ENCODE measurements at regions not wholly inside any gene's neighbourhood (a gene's known extent, or its start where the extent isn't known, plus 50 kb on each side); places are given as distances from the start of the nearest gene placed in this dataset.

DNA sequence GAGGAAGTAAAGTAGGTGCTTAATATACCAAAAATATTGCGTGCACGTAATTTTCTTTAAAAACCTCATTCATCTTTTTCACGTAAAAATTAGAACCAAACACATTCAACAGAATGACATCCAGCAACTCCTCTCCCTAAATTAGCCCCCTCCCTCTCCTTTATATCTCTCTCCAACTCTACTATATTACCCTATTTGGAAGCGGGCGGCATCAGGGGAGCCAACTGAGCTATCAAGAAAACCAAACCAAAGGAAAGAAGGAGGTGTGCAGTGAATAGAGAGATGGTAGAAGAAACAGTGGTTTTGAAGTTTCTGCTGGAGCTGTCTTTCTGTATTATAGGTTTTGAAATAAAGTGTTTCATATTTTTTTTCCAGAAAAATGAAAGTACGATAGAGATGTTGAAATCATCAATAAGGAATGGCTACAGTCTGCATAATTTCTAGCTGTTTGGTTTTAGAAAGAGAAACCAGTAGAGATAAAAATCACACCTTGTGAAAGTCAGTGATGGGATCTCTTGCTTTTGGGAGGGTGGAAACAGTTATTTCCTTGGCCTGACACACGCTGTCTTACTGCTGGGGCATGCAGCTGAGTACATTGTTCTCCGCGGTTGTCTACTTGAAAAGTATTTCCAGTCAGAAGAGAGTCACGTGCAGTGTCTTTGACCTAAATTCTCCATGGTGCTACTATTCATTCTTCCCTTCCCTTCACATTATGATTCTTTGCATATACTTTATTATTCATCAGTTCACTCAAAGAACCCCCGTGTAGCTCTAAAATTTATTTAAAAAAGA lies 94.1 kb upstream of the WDR17 start:
- Mint-ChIP-seq H3K4me1 (no peaks in the 10 kb centered on the region), H3K9me3 (no peaks in the 10 kb centered on the region), H3K4me3 (no peak overlapping the region), H3K27ac (no peak overlapping the region), H3K27me3 (no peaks in the 10 kb centered on the region), H3K36me3 (no peaks in the 10 kb centered on the region)
- CTCF ChIA-PET: no interaction called here
- DNase-seq: no peak

DNA sequence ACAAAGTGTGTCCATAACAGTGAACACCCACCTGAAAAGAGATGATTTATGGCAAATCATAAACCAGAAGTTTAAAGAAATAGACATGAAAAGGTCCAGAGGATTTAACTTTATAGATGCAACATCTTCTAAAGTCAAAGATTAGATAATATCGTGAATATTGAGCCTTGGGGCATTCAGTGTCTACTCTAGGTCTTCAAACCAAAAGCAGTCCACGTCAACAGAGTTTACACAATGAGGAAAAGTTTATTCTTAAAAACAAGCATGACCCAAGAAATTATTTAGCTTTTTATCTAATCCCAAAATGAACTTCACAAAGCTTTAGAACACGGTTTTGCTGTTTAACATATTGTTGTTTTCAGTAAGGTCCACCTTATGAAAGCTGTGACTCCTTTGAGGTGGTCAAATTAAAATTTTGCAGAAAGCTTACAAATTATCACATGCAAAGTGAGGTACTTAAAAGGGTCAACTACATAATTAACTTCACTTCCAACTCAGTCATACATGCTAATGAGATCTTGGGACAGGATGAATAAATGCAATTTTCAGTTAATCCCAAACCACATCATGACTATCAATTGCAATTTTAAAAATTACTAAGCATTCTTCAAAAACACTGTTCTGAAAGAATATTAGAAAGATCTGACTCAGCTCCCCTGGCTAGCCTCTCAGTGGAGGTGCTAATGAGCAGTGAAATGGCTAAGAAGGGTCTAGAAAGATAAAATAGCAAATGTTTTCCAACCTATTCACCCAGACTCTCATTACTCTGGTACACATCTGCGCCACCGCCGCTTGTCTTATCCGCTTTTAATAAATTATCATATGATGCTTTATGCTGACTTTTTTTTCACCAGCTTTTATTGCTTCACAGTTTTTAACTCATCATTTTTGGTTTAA lies 92.4 kb upstream of the WDR17 start:
- H3K36me3 Mint-ChIP-seq: no peaks in the 10 kb centered on the region
- CTCF ChIA-PET: no interaction called here
- no peaks in the 10 kb centered on the region for H3K9me3 Mint-ChIP-seq
- no peak overlapping the region for H3K4me3 Mint-ChIP-seq
- no peaks in the 10 kb centered on the region for H3K4me1 Mint-ChIP-seq
- DNase-seq: no peak
- no peak overlapping the region for H3K27ac Mint-ChIP-seq
- no peaks in the 10 kb centered on the region for H3K27me3 Mint-ChIP-seq

DNA sequence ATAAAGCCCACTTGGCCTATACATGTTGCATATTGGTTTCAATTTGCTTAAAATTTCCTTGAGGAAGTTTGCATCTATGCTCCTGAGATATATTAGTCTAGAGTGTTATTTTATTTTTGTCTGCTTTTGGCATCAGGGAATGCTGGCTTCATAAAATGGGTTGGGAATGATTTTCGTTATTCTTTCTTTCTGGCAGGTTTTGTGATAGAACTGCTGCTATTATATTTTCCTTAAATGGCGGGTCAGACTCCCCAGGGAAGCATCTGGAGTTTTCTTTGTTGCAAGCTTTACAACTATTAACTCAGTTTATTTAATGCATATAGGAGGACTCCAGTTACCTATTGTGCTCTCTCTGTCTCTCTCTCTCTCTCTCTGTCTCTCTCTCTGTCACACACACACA lies 82.0 kb upstream of the WDR17 start:
- CTCF ChIA-PET: no interaction called here
- H3K27me3 Mint-ChIP-seq: no peaks in the 10 kb centered on the region
- H3K4me1 Mint-ChIP-seq: no peaks in the 10 kb centered on the region
- H3K4me3 Mint-ChIP-seq: no peak overlapping the region
- H3K27ac Mint-ChIP-seq: no peak overlapping the region
- no peak for DNase-seq
- no peaks in the 10 kb centered on the region for H3K36me3 Mint-ChIP-seq
- no peaks in the 10 kb centered on the region for H3K9me3 Mint-ChIP-seq

DNA sequence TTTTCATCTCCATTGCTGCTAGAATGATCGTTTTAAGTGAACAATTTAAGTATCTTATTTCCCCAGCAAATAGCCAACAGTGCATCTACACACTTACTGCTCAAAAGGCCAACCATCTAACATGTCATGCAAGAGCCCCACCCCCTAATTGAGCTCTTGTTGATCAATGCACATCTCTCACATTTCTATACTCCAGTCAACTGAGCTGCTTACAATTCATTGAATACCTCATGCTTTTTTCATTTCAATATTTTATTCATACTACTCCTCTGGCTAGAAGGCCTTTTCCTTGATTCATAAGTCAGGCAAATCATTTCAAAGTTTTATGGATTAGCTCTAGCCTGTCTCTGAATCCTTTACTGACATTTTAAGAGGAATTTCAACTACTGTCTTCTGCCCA lies 79.0 kb upstream of the WDR17 start:
- Mint-ChIP-seq H3K9me3 (no peaks in the 10 kb centered on the region), H3K27me3 (no peaks in the 10 kb centered on the region), H3K4me1 (no peaks in the 10 kb centered on the region), H3K27ac (no peak overlapping the region), H3K36me3 (no peaks in the 10 kb centered on the region), H3K4me3 (no peak overlapping the region)
- DNase-seq: no peak
- CTCF ChIA-PET: no interaction called here

DNA sequence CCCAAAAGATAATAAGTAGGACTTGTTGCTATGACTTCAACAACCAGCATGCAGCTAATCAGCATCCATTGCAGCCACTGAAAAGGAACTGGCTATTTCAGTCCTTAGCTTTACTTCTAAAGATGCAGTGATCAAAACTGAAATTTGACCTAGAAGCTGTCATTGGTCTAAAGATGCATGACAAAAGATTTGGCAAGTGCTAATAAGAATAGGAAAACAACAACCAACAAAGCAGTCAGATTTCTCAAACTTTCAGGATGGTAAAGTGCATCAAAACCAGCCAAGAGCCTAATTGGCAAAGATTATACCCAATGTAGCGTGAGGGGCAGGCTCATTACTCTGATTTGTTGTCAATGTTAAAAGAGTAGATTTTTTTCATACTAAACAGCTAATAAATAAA lies 77.1 kb upstream of the WDR17 start:
- Mint-ChIP-seq H3K27ac (no peak overlapping the region), H3K9me3 (no peaks in the 10 kb centered on the region), H3K27me3 (no peaks in the 10 kb centered on the region), H3K4me3 (no peak overlapping the region), H3K4me1 (no peaks in the 10 kb centered on the region), H3K36me3 (no peaks in the 10 kb centered on the region)
- DNase-seq: no peak
- CTCF ChIA-PET: no interaction called here

DNA sequence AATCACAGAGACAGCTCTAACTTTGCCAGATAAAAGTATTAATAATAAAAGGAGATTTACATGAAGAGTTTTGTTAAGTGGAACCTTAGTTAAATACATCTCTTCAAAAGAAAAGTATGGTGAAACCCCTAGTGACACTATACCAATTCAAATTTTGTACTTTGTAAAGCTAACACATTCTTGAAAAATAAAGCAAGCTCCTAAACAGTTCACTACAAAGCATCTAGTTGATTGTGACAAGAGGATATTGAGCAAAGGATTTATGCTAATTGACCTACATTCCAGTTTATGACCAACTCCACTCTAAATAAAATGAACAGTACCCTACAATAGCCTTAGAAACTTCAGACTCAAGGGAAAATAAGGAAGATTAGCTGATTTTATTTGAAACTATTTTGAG lies 69.4 kb upstream of the WDR17 start:
- Mint-ChIP-seq H3K27ac (no peak overlapping the region), H3K9me3 (no peaks in the 10 kb centered on the region), H3K36me3 (no peaks in the 10 kb centered on the region), H3K27me3 (peaks cover 11% of the 10 kb centered on the region), H3K4me3 (no peak overlapping the region), H3K4me1 (no peaks in the 10 kb centered on the region)
- no peak for DNase-seq
- CTCF ChIA-PET: no interaction called here

DNA sequence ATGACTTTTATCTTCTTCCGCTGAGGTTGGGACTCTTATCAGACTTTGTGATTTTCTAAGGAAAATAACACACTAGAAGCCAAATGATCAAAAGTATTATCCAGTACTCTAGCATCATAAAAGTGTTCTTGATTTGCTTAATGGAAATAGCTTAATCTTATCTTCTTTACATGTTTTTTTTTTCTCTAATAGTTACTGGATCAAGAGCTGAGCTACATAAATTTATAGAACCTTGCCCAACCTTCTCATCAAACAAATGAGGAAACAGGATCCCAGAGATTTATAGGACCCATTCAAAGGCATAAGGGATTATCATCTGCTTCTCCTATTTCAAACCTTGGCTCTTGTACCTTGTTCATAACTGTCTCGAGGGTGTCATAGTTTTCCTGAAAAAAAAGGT lies 68.3 kb upstream of the WDR17 start:
- H3K4me3 Mint-ChIP-seq: no peak overlapping the region
- peaks cover 4% of the 10 kb centered on the region for H3K4me1 Mint-ChIP-seq
- no peaks in the 10 kb centered on the region for H3K9me3 Mint-ChIP-seq
- CTCF ChIA-PET: no interaction called here
- no peak for DNase-seq
- H3K27ac Mint-ChIP-seq: no peak overlapping the region
- H3K36me3 Mint-ChIP-seq: no peaks in the 10 kb centered on the region
- H3K27me3 Mint-ChIP-seq: peaks cover 22% of the 10 kb centered on the region

DNA sequence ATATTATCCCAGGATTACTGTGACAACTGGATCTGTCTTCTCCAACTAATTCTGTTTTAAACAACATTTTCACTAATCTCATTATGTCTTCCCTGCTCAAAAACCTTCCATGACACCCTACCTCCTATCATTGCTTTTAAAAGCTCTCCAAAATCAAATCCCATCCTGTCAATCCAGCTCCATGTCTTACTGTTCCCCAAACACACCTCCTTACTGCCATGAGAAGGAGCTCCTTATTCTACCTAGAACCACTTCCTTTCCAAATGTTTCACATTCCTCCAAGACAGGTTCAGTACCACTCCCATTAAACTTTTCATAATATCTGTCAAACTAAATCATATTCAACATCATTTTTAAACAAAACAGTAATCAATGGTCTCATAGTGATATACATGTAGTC lies 66.9 kb upstream of the WDR17 start:
- H3K4me1 Mint-ChIP-seq: peaks cover 6% of the 10 kb centered on the region
- H3K9me3 Mint-ChIP-seq: no peaks in the 10 kb centered on the region
- no peak overlapping the region for H3K4me3 Mint-ChIP-seq
- H3K27ac Mint-ChIP-seq: no peak overlapping the region
- CTCF ChIA-PET: no interaction called here
- DNase-seq: no peak
- peaks cover 1% of the 10 kb centered on the region for H3K36me3 Mint-ChIP-seq
- H3K27me3 Mint-ChIP-seq: peaks cover 29% of the 10 kb centered on the region

DNA sequence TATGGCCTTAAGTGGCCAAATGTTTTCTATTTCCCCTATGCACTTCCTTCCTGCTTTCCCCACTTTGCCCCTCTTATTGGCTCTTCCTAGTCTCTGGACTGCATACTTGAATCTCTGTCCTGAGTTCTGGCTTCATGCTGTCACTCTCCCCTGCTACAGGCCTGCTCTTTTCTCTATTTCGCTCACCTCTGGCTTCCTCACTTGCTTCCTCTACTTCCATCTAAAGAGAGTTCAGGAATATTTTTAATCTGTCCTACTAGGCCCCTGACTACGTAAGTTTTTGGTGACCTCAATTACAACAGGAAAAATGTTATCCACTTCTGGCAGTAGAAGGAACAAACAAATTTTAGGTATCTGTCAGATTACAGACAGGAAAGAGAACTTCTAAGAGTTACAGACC lies 65.7 kb upstream of the WDR17 start:
- H3K4me3 Mint-ChIP-seq: no peak overlapping the region

DNA sequence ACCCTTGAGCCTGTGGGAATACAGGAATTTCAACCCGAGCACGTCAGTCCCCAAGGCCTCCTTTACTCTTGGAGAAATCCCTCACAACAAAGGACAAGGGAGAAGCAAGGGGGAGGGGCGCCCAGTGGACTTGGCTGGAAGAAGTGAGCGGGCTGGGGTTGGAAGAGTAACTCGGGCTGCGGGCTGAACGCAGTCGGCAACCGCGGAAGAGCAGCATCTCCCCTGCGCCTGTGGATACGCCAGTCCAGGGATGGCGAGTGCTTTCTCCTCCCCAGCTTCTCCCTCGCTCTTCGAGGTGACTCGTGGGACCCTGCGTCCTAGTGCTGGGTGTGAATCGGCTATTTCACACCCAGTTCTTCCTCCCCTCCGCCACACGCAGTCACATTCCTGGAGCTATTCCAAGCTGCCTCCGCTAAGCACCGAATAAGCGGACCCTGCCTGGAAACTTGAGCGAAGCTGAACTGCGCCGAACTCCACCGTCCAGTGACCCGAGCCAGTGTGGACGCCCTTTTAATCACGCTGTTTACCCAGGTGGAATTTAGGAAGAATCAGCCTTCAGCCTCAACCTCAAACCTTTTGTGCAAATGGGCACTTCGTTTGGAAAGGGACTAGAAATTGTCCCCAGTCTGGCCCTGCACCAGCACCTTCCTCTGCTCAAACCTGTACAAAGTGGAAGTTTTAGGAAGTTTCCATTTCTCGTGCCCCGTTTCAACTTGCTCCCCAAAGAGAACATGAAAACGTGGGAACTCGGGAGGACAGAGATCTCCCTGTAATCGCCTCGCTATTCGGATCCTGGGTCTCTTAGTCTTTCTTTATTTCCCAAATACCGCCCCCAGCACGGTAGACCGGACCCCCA lies 64.3 kb upstream of the WDR17 start:
- Mint-ChIP-seq H3K36me3 (peaks cover 1% of the 10 kb centered on the region), H3K4me3 (no peak overlapping the region), H3K27me3 (peaks cover 34% of the 10 kb centered on the region), H3K27ac (no peak overlapping the region), H3K4me1 (peaks cover 6% of the 10 kb centered on the region), H3K9me3 (no peaks in the 10 kb centered on the region)
- no peak for DNase-seq
- CTCF ChIA-PET: no interaction called here

More for the DNA sequence above, 65.7 kb upstream of the WDR17 start:
- DNase-seq: no peak
- Mint-ChIP-seq H3K4me1 (peaks cover 6% of the 10 kb centered on the region), H3K27ac (no peak overlapping the region), H3K27me3 (peaks cover 29% of the 10 kb centered on the region), H3K36me3 (peaks cover 1% of the 10 kb centered on the region), H3K9me3 (no peaks in the 10 kb centered on the region)
- CTCF ChIA-PET: no interaction called here

DNA sequence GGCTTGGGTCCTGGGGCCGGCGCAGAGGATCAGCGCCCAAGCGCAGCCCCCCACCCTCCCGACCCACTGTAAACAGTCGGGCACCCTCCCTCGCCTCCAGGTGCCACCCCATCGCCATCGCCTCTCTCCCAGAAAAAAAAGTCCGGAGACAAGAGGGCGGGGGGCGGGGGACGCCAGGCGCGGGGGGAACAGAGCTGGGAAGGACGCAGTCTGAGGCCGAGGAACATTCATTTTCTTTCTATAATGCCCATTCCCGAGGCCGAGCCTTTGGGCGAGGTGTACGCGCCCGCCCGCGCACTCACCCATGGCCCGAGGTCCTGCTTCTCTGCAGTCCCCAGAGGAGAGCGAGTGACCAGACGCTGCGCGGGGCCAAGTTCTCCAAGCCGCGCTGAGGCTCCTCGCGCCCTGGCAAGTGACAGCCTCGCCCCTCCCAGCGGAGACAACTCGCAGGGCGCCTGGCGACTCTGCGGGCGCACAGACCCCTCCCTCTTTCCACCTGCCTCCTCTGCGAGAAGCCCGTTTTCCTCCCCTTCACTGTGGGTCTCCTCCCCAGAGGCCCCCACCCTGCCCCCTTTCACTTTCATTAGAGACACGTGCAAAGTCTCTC lies 63.5 kb upstream of the WDR17 start:
- H3K4me3 Mint-ChIP-seq: no peak overlapping the region
- no peak overlapping the region for H3K27ac Mint-ChIP-seq
- H3K36me3 Mint-ChIP-seq: peaks cover 1% of the 10 kb centered on the region
- peaks cover 34% of the 10 kb centered on the region for H3K27me3 Mint-ChIP-seq
- peaks cover 6% of the 10 kb centered on the region for H3K4me1 Mint-ChIP-seq
- H3K9me3 Mint-ChIP-seq: no peaks in the 10 kb centered on the region
- peak; percentile 22 for DNase-seq
- CTCF ChIA-PET: no interaction called here

DNA sequence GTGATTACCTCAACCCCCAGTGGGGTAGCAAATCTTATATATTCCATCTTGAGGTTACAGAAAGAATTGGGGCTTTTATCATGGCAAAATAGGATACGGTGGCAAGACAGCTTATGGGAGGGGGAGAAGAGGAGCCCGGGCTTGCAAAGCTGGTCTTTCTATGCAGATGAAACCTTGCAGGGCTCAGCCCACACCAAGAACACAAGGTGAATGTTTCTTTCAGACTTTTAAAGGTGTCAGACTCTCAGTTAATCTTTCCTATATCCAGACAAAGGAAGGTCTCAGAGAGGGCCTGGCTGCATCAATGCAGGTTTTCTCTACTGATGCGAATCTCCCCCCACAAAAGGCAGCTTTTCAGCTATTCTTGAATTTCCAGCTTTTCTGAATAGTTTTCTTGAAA lies 59.9 kb upstream of the WDR17 start:
- CTCF ChIA-PET: no interaction called here
- H3K27me3 Mint-ChIP-seq: peaks cover 28% of the 10 kb centered on the region
- no peak overlapping the region for H3K4me3 Mint-ChIP-seq
- H3K9me3 Mint-ChIP-seq: no peaks in the 10 kb centered on the region
- H3K4me1 Mint-ChIP-seq: peaks cover 6% of the 10 kb centered on the region
- no peak overlapping the region for H3K27ac Mint-ChIP-seq
- DNase-seq: no peak
- H3K36me3 Mint-ChIP-seq: peaks cover 1% of the 10 kb centered on the region

DNA sequence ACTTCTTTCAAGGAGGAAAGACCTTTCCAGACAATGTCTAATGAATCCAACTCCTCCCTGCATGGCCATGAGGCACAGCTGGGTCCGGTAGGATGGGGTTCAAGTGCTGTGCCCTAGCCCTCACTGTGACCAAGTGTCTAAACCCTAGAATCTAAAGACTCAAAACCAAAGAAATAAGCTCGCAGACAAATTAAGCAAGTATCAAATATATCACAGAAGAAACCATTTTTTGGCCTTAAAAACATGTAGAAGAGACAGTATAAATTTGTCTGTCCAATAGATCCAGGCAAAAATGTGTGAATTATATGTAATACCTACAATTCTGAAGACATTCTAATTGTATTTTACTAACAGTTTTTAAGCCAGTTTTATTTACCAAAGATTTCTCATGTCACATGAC lies 56.4 kb upstream of the WDR17 start:
- Mint-ChIP-seq H3K27me3 (peaks cover 9% of the 10 kb centered on the region), H3K27ac (no peak overlapping the region), H3K36me3 (no peaks in the 10 kb centered on the region), H3K9me3 (no peaks in the 10 kb centered on the region), H3K4me1 (no peaks in the 10 kb centered on the region), H3K4me3 (no peak overlapping the region)
- DNase-seq: no peak
- CTCF ChIA-PET: no interaction called here

DNA sequence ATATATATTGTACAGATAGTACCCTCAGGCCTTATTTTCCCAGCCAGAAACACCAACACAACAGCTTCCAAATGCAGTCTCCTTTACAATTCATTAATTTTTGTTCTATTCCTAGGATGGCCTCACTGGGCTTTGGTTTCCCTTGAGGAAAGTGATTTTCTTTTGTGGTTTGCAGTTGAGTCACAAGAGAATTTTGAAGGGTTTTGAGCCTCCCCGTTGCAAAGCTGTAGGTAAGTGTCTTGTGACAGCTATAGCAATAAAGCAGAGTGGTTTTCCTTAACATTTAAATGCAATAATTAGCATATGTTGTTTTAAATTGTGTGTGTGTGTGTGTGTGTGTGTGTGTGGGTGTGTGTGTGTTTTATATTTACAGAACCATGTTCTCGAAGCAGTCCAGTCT lies 54.1 kb upstream of the WDR17 start:
- H3K27ac Mint-ChIP-seq: no peak overlapping the region
- H3K9me3 Mint-ChIP-seq: no peaks in the 10 kb centered on the region
- CTCF ChIA-PET: no interaction called here
- H3K4me3 Mint-ChIP-seq: no peak overlapping the region
- H3K27me3 Mint-ChIP-seq: peaks cover 4% of the 10 kb centered on the region
- H3K4me1 Mint-ChIP-seq: no peaks in the 10 kb centered on the region
- no peaks in the 10 kb centered on the region for H3K36me3 Mint-ChIP-seq
- DNase-seq: no peak

All from activated naive CD4-positive, alpha-beta T cell treated with anti-CD3 and anti-CD28 coated beads, Interleukin-2, amount 10 ng/mL, durations not matched to agents 7 days and 5 days (primary cell).